HG03097 (cell line): ENCODE measurements at regions not wholly inside any gene's neighbourhood (a gene's known extent, or its start where the extent isn't known, plus 50 kb on each side); places are given as distances from the start of the nearest gene placed in this dataset.

Source experiments
- ATAC-seq: cut with Tn5 transposase; IDR thresholded peaks from one replicate; pipeline ENCODE4 v1.9.1; 2021; ENCODE audit not compliant: unreplicated experiment, low FRiP score

- ATAC-seq, result no peak
Observed at GRCh38 chr21:16283516-16283915, 553.7 kb downstream of the USP25 start.

- no peak for ATAC-seq
Observed at GRCh38 chr21:16285605-16286126, 555.9 kb downstream of the USP25 start.

- no peak for ATAC-seq
Observed at GRCh38 chr21:16287046-16287445, 557.3 kb downstream of the USP25 start.

GRCh38 chr21:16291296-16291695 is 561.5 kb downstream of the USP25 start:
- no peak for ATAC-seq

GRCh38 chr21:16294128-16294527 is 564.3 kb downstream of the USP25 start:
- no peak for ATAC-seq

GRCh38 chr21:16302851-16303282 is 573.1 kb downstream of the USP25 start:
- ATAC-seq, result no peak

- no peak for ATAC-seq
Observed at GRCh38 chr21:16304174-16305095, 574.7 kb downstream of the USP25 start.

GRCh38 chr21:16305686-16306085 is 575.9 kb downstream of the USP25 start:
- no peak for ATAC-seq

- no peak for ATAC-seq
Observed at GRCh38 chr21:16307256-16307655, 577.5 kb downstream of the USP25 start.

- ATAC-seq, result no peak
Observed at GRCh38 chr21:16308269-16308668, 578.5 kb downstream of the USP25 start.

- ATAC-seq, result no peak
Observed at GRCh38 chr21:16309250-16309971, 579.6 kb downstream of the USP25 start.

- ATAC-seq, result no peak
Observed at GRCh38 chr21:16310176-16310575, 580.4 kb downstream of the USP25 start.

GRCh38 chr21:16311229-16311628 is 581.4 kb downstream of the USP25 start:
- no peak for ATAC-seq

GRCh38 chr21:16312321-16312720 is 582.5 kb downstream of the USP25 start:
- no peak for ATAC-seq

GRCh38 chr21:16315223-16315622 is 585.4 kb downstream of the USP25 start:
- ATAC-seq, result no peak

- no peak for ATAC-seq
Observed at GRCh38 chr21:16318651-16319300, 589.0 kb downstream of the USP25 start.

GRCh38 chr21:16320110-16320509 is 590.3 kb downstream of the USP25 start:
- no peak for ATAC-seq

- ATAC-seq, result no peak
Observed at GRCh38 chr21:16322454-16322853, 592.7 kb downstream of the USP25 start.

GRCh38 chr21:16323596-16323995 is 593.8 kb downstream of the USP25 start:
- ATAC-seq, result no peak

GRCh38 chr21:16324630-16325029 is 594.8 kb downstream of the USP25 start:
- ATAC-seq, result no peak
